LNCAP (cell line): ENCODE measurements at regions not wholly inside any gene's neighbourhood (a gene's known extent, or its start where the extent isn't known, plus 50 kb on each side); places are given as distances from the start of the nearest gene placed in this dataset.

Experiments
- TF ChIP-seq, protein P1 (sequence below): fragments of 450-650 bp; IDR thresholded peaks from 2 replicates; pipeline ENCODE4 v1.5.1; 2017; ENCODE audit warnings: mild to moderate bottlenecking

DNA sequence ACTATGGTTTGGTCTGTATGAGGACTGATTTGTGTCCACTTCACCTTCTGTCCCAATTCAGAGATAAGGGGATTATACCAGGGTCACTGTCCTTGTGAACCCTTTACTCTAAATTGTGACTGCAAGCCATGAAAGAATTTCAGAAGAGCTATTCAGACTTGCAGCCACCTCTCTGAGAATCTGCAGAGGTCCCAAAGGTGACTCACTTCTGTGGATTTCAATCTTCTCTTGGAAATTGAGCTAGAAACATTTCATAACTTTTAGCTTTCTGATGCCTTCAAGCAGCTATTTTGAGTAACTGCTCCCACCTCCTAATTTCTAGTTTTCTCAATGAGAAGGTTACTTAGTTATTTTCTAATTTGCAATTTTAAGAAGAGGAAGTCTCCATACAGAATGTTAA lies 1242.4 kb upstream of the ACVR2A start:
- TF ChIP-seq, protein P1, sequence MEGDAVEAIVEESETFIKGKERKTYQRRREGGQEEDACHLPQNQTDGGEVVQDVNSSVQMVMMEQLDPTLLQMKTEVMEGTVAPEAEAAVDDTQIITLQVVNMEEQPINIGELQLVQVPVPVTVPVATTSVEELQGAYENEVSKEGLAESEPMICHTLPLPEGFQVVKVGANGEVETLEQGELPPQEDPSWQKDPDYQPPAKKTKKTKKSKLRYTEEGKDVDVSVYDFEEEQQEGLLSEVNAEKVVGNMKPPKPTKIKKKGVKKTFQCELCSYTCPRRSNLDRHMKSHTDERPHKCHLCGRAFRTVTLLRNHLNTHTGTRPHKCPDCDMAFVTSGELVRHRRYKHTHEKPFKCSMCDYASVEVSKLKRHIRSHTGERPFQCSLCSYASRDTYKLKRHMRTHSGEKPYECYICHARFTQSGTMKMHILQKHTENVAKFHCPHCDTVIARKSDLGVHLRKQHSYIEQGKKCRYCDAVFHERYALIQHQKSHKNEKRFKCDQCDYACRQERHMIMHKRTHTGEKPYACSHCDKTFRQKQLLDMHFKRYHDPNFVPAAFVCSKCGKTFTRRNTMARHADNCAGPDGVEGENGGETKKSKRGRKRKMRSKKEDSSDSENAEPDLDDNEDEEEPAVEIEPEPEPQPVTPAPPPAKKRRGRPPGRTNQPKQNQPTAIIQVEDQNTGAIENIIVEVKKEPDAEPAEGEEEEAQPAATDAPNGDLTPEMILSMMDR: no peak

GRCh38 chr2:146598791-146599190 lies 1246.0 kb upstream of the ACVR2A start:
- TF ChIP-seq, protein P1: no peak

GRCh38 chr2:146597291-146597690 lies 1247.5 kb upstream of the ACVR2A start:
- TF ChIP-seq, protein P1: no peak

- TF ChIP-seq, protein P1: no peak
Observed at GRCh38 chr2:146591908-146592307, 1252.9 kb upstream of the ACVR2A start.

DNA sequence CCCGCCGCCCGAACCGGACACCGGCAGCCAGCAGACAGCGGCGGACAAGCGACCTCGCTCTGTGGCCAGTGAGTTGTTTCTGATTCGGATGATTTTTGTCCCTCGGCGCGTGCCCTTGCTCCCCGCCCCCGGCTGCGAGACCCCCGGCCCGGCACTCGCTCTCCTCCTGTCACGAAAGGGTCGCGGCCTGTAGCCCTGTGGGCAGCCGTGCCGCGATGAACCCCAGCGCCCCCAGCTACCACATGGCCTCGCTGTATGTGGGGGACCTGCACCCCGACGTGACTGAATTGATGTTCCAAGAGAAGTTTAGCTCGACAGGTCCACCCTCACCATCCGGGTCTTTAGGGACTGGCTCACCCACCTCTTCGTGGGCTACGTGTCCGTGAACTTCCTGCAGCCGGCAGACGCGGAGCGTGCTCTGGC lies 1257.5 kb upstream of the ACVR2A start:
- TF ChIP-seq, protein P1: no peak

DNA sequence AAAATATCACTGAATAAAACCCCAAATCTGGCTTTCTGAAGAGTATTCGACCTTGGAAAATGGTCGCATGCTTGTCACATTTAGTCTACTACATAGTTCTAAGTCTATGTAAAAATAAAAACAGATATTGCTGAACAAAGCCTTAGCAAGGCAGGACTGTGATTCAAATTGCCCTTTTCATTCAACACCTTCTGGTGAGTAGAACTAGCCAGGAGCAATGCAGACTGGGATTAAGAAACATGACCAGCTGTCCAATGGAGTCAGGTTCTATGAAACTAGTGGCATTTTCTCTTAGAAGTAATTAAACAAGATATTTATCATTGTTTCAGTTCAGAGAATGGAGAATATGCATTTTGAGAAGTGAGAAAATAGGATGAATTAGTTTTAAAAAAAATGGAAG lies 1260.5 kb upstream of the ACVR2A start:
- TF ChIP-seq, protein P1: no peak

DNA sequence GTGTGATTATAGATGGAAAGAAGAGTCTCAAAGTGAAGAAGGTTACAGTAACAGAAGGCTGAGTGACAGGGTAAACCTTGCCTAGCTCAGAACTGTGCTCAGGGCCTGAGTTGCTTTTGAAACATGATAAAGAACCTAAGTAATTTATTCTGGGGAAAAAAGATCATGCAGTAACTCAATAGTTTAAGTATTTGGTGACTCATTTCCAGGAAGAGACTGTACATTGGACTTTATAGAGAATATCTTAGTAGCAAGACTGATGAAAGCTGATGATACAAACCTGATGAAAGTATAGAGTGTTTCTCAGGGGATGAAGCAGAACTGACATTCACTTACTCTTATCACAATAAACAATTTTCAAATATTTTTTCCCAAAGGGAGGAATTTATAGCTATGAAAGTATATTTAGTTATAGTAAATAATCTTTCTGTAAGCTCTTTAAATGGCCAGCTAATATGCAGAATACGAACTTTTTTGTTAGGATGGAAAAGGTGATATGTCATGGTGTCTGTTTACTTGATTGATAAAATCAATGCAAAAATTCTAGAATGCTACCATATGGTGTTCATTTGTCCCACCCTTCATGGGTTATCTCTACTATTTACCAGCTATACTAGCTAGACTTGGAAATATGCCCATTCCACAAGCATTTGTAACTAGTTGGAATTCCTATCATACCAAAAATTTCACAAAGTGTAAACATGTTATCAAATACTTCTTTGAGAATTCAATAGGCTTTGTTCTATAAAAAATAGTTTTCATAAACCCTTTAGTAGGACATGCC lies 1265.5 kb upstream of the ACVR2A start:
- TF ChIP-seq, protein P1: no peak
